Stimulated activated CD8-positive, alpha-beta memory T cell treated with anti-CD3 and anti-CD28 coated beads, Interleukin-4, amount 100 ng/mL, for 48 hours (primary cell): ENCODE measurements at regions not wholly inside any gene's neighbourhood (a gene's known extent, or its start where the extent isn't known, plus 50 kb on each side); places are given as distances from the start of the nearest gene placed in this dataset.

Experiments used
- DNase-seq: peaks from one replicate; pipeline ENCODE4 v3.0.0-alpha.2; 2020

DNA sequence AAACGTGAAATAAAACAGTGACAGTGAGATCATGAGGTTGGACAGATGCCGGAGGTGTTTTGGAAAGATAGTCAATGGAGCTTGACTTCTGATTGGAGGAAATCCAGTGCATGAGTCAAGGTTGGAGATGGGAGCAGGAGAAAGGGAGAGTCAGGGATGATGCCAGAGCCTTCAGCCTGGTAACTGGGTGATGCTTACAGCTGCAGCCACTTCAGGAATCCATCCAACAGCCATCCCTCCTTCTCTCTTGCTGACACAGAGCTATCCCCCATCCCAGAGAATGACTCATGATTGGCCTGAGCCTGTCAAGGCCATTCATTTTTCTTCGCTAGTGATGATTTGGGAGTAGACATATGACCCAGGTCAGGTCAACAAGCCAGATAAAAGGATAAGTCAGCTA is 112.8 kb downstream of the SAMD5 start:
- DNase-seq, result no peak

DNA sequence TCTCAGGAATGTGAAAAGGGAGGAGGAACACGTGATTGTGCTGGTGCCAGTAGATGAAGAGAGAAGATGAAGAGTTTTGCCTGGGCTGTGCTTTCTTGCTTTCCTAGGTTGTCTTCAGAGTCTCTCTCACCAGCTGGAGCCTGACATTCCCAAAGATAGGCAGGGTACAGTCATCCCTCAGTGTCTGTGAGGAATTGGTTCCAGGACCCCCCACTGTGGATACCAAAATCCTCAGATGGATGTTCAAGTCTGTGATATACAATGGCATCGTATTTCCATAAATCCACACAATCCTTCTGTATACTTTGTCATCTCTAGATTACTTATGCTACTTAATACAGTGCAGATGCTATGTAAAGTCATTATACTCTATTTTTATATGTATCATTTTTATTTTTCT is 113.5 kb downstream of the SAMD5 start:
- no peak for DNase-seq

DNA sequence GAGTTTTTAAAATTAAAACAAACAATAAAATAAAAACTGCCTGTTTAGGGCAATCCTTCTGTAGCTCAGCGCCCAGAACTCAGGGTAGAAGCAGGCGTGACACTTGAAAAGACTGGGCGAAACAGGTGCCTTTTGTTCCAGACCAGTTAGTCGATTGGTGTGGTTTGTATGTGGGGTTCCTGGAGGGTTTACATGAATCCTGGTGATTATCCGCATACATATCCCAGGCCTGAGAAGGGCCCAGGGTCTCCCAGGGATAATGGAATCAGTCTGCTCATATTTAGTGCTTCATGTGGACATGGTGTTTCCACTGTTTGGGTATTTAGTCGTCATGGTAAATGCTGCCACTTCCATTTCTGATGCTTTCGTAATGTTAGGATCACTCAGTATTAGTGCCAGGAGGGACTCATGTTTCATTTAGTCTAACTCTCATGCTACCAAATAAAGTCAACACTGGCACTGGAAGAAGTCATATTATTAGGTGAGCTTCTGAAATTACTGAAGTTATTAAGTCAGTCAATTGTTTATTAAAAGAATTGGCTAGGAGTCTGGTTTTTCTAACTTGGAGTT is 116.5 kb downstream of the SAMD5 start:
- DNase-seq, result no peak

DNA sequence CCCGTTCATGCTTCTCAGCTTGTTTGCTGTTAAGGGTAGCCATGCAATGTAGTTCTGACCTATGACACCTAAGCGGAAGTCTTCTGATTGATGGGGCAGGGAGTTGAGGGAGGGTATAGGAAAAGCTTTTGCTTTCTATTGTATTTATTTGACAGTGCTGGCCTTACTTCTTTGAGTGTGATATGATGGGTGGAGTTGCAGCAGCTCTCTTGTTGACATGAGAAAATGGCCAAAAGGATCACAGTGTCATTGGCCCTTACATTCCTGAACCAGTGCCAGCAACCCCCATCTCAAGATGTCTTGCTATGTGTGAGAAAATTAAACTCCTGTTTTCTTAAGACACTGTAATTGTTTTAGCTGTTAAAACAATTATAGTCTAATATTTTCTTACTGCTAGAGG is 117.5 kb downstream of the SAMD5 start:
- DNase-seq, result no peak

DNA sequence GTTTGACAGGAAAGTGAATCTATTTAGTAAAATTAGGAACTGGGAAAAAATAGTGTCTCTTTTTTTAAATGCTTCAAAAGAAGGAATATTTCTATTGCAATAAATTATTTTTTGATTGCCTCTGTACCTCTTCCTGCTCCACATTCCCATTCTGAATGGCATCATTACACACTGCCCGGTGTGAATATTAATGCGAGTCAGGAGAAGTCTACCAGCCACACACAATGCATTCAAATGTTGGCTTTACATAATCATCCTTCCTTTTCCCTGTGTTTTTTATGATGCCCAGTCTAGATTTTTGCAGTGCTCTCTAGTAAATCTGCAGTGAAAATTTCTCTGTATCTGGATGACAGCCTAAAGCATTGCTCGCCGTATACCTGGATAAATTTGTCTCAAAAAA is 118.9 kb downstream of the SAMD5 start:
- no peak for DNase-seq

DNA sequence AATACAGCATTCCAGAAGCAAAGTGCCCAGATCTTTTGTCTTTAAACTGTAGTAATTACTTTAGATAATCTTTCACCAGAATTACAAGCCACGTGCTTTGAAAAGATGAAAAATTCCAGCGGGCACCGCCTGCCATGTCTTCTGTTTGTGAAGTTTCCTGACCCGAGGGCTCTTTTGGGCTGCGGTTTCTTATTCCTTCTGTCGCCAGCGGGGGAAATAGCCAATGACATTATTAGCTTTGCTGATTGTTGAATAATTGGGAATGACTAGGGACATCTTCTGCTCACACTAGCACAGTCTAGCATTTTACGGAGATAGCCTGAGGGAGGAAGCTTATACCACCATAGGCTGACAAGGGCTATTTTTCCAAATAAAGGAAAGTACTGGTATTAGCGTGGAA is 124.7 kb downstream of the SAMD5 start:
- DNase-seq, result no peak

DNA sequence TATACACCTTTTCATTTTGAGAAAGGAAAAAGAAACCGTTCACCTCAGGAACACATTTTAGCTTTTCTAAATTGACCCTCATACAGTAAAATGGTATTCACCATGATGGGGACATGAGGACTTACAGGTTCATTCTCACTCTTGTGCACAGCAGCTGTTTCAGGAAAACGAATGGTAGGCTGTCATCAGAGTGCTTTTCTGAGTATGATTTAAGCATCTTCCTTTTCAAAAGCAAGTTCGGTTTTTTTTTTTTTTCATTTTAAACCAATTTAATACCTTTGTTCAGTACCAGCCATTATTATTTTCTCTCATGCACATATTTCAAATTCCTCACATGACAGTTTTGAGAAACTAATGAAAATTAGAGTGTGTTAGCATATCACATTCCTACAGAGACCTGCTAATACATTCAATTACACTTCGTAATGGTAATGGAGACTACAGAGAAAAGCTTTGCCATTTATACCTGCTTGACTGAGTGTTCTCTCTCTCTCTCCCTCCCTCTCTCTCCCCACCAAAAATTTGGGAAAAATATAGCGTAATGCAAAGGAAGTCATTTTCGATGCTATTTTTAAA is 129.2 kb downstream of the SAMD5 start:
- no peak for DNase-seq

DNA sequence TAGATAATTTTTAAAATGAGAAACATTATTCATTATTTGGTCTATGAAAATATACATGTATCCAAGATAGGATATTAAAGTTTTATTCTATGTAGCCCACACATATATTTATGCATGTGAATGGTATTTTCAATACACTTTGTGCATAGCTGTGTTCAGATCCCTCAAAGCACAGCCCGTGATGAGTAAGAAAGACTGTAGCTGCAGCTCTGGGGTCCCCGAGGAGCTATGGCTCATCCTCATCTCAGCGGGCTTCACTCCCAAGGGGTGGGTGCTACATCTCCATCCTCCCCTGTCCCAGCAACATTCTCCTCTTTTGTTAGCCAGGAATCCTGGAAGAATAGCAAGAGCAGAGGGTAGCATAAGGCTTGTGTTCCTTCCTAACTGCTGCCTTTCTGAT is 130.8 kb downstream of the SAMD5 start:
- DNase-seq, result no peak

DNA sequence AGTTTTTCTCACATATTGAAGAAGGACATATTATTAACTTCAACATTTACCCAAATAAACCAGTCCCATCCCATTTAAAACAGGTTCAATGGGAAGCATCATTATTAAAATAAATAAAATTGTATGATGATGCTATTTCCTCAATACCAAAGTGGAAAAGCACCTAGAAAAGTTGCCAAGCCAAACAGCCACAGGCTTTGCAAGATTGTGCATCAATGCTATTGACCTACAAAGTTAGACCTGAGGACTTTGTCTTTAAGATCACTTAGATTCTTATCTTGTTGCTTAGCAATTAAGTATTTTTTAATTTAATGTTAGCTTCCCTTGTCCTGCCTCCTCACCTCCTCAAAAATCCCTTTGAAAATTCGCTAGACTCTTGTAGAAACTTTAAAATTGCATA is 132.1 kb downstream of the SAMD5 start:
- DNase-seq, result no peak

DNA sequence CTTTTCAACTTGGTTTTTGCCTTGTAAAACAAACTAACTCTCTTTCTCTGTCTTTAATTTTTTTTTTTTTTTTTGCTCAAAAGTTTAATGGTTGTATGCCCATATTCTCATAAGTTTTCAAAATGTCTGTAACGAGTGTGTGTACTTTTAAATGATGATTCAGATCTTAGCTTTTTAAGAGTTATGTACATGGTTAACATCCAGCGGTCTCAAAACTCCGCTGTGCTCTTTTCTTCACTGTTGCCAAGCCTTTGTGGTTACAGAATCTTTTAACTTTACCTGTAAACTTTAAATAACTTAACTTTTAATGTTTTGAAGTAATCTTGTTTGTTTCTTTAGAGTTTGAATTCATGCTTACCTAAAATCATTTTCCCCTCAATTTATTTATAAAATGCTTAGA is 133.0 kb downstream of the SAMD5 start:
- no peak for DNase-seq

DNA sequence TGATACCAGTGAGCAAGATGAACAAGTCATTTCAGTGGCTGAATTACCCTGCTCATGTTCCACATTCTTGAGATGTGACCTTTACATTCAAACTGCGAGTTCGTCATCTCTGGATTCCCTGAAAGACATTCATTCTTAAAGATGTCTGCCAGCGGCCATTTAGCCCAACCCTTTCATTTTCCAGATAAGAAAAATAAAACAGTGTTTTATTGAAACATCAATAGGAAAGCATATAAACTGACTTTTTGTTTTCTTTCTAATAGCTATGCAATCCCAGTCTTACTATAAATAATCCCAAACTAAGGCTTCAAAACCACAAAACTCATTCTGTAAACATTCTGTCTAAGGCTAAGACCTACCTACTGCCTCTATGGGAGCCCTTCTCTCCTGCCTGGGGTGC is 134.0 kb downstream of the SAMD5 start:
- DNase-seq, result no peak

DNA sequence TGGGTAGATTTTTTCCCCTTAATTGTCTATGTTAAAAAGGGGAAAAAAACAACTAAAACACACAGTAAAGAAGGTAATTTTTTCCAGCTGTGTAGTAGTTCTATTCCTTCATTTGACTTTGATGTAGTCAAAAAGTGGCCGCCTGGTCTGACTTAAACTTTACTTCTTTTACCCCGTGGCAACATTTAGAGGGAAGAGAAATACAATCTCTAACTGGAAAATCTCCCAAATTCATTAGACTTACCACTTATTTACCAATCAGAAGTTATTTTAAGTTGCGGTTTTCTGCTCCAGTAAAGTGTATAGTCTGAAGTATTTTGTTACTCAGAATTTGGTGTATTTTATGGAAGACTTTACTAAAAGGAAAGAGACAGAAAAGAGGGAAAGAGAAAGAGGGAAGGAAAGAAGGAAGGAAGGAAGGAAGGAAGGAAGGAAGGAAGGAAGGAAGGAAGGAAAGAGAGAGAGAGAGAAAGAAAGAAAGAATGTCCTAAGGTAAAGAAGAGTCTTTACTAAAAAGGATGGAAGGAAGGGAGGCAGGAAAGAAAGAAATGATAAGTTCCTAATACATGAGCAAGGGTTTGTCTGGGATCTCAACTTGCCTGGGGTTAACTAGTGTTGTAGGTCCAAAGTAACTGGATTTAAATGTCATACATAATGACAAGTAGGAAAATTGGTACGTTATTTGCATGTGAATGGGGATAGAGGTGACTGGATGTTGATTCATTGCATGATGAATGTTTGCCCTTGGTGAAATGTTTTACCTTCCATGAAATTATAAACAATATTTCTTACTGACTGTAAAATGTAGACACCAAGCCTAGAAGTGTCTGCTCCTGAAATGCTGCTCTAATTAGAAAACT is 135.1 kb downstream of the SAMD5 start:
- DNase-seq, result no peak

DNA sequence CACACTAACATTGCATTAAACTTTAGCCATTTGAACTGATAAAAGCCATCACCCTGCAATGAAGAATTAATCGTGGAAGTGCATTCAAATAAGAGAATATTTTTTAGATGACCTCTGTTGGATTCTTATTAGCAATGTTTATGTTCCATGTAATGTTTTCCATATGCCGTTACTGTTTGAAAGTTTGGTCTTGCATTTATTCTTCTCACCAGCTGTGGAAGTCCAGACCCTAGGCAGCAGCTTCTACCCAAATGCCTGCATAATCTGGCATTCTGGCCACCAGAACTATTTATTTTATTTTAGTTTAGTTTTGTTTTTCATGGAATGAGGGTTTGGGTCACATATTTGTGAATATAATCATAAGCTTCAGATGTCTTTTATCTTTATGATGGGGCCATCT is 140.4 kb downstream of the SAMD5 start:
- DNase-seq, result no peak

DNA sequence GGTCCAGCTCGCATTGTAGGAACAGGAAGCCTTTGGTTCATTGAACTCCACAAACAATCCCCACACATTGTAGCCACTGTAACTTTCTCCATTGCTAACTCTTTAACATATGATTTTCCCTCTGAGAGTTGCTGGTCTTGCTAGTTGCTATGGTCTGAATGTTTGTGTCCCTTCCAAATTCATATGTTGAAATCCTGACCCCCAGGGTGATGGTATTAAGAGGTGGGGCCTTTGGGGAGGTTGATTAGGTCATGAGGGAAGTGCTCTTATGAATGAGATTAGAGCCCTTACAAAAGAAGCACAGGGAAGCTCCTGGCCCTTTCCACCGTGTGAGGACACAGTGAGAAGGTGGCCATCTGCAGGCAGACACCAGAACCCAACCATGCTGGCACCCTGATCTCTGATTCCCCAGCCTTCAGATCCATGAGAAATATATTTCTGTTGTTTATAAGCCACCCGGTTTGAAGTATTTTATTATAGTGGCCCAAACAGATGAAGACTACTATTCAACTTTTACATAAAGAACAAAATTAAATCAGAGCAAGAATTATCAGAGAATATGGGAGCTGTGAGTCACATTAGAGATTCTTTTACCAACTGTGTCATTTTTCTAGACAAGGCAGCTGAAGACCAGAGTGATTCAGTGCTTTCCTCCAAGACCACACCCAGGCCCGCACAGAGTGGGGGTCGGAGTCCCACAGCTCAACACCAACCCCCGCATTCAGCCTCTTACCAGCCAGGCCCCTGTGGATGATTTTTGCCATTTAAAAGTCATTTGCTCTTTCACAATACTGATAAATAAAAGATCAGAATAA is 143.0 kb downstream of the SAMD5 start:
- DNase-seq, result no peak

DNA sequence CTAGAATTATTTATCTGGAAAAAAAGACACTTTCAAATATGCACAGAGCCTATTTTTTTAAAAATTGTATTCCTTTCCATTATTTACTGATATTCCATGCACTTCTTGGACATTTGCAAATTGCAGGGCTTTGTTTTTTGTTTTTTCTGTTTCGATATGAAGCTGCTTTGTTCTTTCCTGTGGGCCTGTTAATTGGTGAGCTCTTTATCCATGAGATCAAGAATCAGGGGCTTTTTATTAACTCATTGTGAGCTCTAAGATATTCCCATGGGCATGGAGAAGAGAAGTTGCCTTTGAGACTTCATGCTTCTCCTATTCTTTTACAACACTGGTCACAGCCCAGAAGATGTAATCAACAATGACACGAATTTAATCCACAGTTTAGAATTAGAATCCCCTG is 145.1 kb downstream of the SAMD5 start:
- DNase-seq, result no peak

DNA sequence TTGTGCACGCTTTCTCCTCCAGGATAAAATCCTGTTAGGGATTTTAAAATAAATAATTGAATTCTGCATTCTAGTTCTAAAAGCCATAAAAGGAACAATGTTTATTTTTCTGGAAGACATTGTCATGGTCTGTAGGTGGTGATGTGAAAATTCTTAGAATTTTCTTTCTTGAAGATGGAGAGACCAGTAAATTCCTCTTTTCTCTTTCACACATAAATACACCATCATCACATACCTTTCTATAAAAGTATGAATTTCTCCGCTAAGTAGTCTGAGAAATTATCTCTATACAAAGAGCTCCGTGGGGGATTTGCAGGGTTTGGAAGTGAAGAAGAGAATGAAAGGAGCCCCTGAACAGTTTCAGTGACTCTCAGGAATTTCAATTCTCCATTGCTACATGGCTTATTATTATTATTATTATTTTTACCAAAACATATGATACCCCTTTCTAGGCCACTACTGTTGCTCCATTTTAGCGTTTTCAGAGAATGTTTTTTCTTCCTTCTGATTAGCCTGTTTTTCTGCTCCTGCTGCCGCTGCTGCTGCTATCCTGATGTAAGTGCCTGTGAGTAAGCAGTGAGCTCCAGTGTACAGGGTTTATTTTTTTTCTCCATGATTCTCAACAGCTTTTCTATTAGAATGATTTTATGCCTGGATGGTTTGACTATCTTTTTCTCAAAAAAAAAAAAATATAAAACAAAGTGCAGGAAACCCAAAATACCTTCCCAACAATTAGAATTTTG is 145.8 kb downstream of the SAMD5 start:
- DNase-seq, result no peak

DNA sequence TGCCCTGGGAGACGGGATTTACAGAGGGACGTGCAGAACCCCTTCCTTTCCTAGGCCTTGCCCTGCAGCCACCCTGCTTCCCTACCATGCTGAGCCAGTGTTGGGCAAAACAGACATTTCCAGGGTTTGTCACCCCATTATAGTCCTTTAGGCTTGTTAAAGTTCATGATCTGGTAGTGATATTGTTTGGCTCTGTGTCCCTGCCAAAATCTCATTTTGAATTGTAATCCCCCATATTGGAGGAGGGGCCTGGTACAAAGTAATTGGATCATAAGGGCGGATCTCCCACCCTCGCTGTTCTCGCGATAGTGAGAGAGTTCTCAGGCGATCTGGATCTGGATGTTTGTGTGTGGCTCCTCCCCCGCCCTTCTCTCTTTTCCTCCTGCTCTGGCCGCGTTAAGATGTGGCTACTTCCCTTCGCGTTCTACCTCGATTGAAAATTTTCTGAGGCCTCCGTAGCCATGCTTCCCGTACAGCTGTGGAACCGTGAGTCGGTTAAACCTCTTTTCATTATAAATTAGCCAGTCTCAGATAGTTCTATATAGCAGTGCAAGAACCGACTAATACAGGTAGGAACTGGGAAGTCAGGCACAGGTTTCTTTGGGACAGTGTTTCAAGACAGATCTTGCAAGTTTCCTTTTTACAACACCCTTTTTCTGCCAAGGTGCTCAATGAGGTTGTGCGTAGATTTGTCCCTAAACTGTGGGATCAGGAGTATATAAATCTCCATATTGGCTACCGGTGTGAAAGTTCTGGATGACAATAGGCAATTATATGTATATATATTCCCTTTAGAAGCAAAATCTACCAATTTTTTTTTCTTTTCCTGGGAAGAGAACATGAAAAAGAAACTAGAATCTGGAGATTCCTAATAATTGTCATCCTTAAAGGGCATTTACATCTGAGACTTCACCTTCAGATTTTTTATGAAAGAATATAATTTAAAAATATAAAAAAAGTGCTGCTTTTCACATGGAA is 152.1 kb downstream of the SAMD5 start:
- DNase-seq, result no peak

DNA sequence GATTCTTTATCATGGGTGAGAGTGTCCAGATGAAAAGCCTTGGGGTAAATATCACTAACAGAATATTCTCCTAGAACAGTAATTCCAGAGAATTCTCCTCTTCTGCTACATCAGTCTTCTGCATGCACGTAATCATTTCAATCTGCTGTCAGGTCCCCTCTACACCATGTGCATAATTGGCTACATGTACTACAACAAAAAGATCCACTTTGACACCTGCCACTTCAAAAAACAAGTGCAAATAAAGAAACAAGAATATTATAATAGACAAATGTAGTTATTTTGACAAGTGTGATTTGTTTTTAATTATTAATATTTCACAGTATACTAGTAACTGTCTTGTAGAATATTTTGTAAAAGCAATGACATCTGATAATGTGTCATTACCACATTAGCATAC is 154.2 kb downstream of the SAMD5 start:
- DNase-seq, result no peak

DNA sequence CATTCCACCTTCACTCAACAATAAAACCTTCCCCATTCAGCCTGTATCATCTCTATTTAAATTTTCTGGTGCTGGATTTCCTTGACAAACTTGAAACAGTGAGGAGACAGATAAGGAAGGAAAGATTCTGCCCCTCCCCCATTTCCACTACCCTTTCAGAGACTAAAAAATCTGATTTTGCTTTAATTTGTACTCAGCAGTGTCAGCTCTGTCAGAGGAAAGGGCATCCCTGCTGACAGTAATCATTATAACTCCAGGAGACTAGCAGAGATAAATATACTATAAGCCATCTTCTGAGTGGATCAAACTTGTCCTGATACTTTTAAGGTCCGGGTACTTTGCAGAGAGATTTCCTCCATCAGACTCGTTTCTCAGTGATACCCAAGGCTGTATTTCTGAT is 155.6 kb downstream of the SAMD5 start:
- DNase-seq, result no peak

DNA sequence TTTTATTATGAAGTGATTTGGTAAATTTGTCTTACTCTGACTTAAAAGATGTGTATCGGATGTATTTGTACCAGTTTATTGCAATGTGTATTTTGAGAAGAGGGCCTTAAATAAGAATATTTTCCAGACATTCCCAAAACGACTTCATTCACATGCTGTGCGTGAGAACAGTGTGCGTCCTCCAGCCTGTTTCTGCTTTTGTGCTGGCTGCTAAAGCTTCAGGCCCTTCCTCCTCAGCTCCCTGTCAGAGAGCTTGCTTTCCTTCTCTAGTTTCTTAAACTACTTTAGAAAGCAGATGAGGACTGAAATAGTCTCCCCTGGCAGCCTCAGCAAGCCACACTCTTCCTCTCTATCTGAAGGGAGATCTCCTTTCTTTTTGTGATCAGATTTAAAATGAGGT is 157.8 kb downstream of the SAMD5 start:
- DNase-seq, result no peak

DNA sequence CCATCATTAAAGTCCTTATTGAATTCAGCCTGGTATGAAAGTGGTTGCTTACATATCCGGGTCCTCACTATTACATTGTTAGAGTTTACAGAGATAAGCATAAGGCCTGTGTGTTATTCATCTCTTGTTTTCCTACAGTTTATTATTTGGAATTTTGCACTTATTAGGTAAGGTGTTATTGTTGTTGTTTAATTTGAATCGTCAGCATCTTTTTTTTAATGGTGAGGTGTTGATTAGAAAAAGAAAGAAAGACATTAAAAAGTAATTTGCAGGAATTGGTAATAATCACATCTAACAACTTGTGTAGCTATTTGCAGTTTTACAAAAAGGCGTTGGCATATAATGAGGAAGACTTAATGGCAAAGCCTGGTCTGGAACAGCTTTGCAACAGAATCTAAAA is 158.6 kb downstream of the SAMD5 start:
- no peak for DNase-seq

DNA sequence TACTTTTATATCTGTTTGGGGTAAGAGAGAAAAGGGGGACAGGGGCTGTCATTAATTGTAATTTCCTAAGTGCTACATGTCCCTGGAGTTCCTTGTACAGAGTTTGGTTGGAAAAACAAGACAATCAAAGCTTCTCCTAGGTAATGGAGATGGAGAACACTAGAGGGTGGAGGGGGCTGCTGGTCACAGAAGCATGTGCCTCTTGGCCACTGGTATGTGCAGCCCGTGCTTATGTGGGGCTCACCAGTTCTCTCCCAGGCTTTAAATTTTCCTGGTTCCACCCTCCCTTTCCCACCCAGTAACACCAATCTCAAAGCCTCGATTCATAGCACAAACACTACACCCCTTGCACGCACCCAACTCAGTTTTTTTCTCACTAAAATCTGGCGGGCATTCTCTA is 165.6 kb downstream of the SAMD5 start:
- no peak for DNase-seq
